Naive thymus-derived CD8-positive, alpha-beta T cell (primary cell): ENCODE measurements at regions not wholly inside any gene's neighbourhood (a gene's known extent, or its start where the extent isn't known, plus 50 kb on each side); places are given as distances from the start of the nearest gene placed in this dataset.

Source experiments
- ATAC-seq, 2 donors: fragments of 150-1000 bp; cut with Tn5 transposase in 1 of 2; sonication (Bioruptor Pico), chemical (Tn5 transposase) in 1 of 2; 1 replicate in 1 of 2; 2 replicates in 1 of 2; pipeline ENCODE4 v1.10.0; 2021; ENCODE audit warnings: mild to moderate bottlenecking in 2 of 2, moderate library complexity in 2 of 2
- POLR2A ChIA-PET: fragments of 350-600 bp; sonication (Branson Sonifier 250); formaldehyde crosslinking; loops from one replicate; lab custom pipeline; 2021; ENCODE audit warnings: antibody characterized with exemption; lab: Charles Lee
- DNase-seq, 10 donors: peaks; one replicate each; pipeline versions ENCODE4 v3.0.0 to v3.0.0-alpha.2; 2020 to 2022
- H3K27ac Mint-ChIP-seq, 10 donors: one replicate each; pipeline ENCODE4 v1.8.0; 2020 to 2022; ENCODE audit warnings: mild to moderate bottlenecking in 10 of 10, mixed read lengths in 10 of 10, moderate library complexity in 4 of 10, inconsistent platforms in 1 of 10
- H3K27me3 Mint-ChIP-seq, 5 donors: one replicate each; pipeline ENCODE4 v1.8.0; 2021 to 2022; ENCODE audit warnings: mixed read lengths in 5 of 5
- H3K36me3 Mint-ChIP-seq, 3 donors: one replicate each; pipeline ENCODE4 v1.8.0; 2020 to 2022; ENCODE audit warnings: mixed read lengths in 3 of 3, mild to moderate bottlenecking in 2 of 3, inconsistent platforms in 1 of 3
- H3K4me1 Mint-ChIP-seq, 4 donors: one replicate each; pipeline ENCODE4 v1.8.0; 2021 to 2022; ENCODE audit warnings: mixed read lengths in 4 of 4
- H3K4me3 Mint-ChIP-seq, 10 donors: one replicate each; pipeline ENCODE4 v1.8.0; 2020 to 2022; ENCODE audit warnings: mild to moderate bottlenecking in 10 of 10, mixed read lengths in 10 of 10, moderate library complexity in 6 of 10, inconsistent platforms in 1 of 10
- H3K9me3 Mint-ChIP-seq, 9 donors: one replicate each; pipeline ENCODE4 v1.8.0; 2020 to 2022; ENCODE audit warnings: mixed read lengths in 9 of 9, mild to moderate bottlenecking in 3 of 9, inconsistent platforms in 1 of 9, moderate library complexity in 1 of 9

GRCh38 chr11:11170352-11171084 lies 182.5 kb downstream of the CSNK2A3 start:
- Mint-ChIP-seq H3K36me3 (no peaks in the 10 kb centered on the region), H3K4me1 (peaks cover 9 to 11% (median 11%) of the 10 kb centered on the region in 4 donors), H3K27ac (no peak overlapping the region), H3K9me3 (peaks cover 0 to 4% (median 0%) of the 10 kb centered on the region in 9 donors), H3K4me3 (no peak overlapping the region), H3K27me3 (peaks cover 0 to 6% (median 2%) of the 10 kb centered on the region in 5 donors)
- DNase-seq (no peak), ATAC-seq (no peak)
- POLR2A ChIA-PET: interaction anchor here (0.5 kb wide), 1 partner anchor 1160 kb away, joined by 4 read pairs; no protein-coding TSS in a partner anchor

GRCh38 chr11:11169715-11170351 lies 183.2 kb downstream of the CSNK2A3 start:
- no peak for ATAC-seq
- no peaks in the 10 kb centered on the region for H3K36me3 Mint-ChIP-seq
- peaks cover 9 to 11% (median 11%) of the 10 kb centered on the region in 4 donors for H3K4me1 Mint-ChIP-seq
- peaks cover 0 to 4% (median 0%) of the 10 kb centered on the region in 5 donors for H3K27me3 Mint-ChIP-seq
- POLR2A ChIA-PET: no interaction called here
- no peak overlapping the region for H3K4me3 Mint-ChIP-seq
- DNase-seq: no peak
- no peaks in the 10 kb centered on the region for H3K9me3 Mint-ChIP-seq
- H3K27ac Mint-ChIP-seq: no peak overlapping the region

DNA sequence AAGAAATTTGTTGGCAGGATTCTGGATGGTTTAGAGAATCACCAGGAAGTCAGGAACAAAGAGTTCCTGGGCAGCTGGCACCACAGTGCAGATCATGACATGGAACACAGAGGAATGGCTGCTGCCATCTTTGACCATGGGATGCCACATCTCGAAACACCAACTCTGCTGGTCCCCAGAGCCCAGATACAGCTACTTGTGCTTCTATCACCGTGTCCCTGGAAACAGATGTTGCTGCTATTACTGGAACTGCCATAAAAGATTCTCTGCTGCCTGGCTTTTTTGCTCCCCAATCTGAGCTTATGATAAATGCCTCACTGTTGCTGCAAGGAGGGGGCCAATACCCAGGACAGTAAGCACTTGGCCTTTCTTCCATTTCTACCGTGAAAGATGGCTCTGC lies 185.2 kb downstream of the CSNK2A3 start:
- no peaks in the 10 kb centered on the region for H3K36me3 Mint-ChIP-seq
- H3K27ac Mint-ChIP-seq: no peak overlapping the region
- no peak overlapping the region for H3K4me3 Mint-ChIP-seq
- peaks cover 9 to 11% (median 11%) of the 10 kb centered on the region in 4 donors for H3K4me1 Mint-ChIP-seq
- H3K9me3 Mint-ChIP-seq: no peaks in the 10 kb centered on the region
- POLR2A ChIA-PET: no interaction called here
- peaks cover 0 to 4% (median 2%) of the 10 kb centered on the region in 5 donors for H3K27me3 Mint-ChIP-seq
- no peak for DNase-seq
- no peak for ATAC-seq

DNA sequence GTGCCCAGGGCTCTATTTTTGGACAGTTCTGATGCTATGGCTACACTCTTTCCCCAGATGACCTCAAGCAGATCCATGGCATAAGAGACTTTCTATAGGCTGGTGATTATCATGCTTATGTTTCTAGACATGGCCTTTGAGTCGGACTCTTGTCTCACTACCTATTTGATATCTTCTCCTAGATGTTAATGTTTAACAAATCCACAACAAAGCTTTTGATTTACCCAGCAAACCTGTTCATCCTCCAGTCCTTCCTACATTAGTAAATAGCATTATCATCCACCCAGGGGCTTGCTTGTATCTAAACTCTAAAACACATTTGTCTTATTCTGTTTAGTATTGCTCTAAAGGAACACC lies 188.7 kb downstream of the CSNK2A3 start:
- H3K9me3 Mint-ChIP-seq: peaks cover 0 to 4% (median 0%) of the 10 kb centered on the region in 9 donors
- no peaks in the 10 kb centered on the region for H3K36me3 Mint-ChIP-seq
- no peak overlapping the region for H3K4me3 Mint-ChIP-seq
- DNase-seq (no peak), ATAC-seq (no peak)
- POLR2A ChIA-PET: no interaction called here
- H3K27ac Mint-ChIP-seq: no peak overlapping the region
- H3K27me3 Mint-ChIP-seq: peaks cover 0 to 4% (median 2%) of the 10 kb centered on the region in 5 donors
- no peaks in the 10 kb centered on the region for H3K4me1 Mint-ChIP-seq

DNA sequence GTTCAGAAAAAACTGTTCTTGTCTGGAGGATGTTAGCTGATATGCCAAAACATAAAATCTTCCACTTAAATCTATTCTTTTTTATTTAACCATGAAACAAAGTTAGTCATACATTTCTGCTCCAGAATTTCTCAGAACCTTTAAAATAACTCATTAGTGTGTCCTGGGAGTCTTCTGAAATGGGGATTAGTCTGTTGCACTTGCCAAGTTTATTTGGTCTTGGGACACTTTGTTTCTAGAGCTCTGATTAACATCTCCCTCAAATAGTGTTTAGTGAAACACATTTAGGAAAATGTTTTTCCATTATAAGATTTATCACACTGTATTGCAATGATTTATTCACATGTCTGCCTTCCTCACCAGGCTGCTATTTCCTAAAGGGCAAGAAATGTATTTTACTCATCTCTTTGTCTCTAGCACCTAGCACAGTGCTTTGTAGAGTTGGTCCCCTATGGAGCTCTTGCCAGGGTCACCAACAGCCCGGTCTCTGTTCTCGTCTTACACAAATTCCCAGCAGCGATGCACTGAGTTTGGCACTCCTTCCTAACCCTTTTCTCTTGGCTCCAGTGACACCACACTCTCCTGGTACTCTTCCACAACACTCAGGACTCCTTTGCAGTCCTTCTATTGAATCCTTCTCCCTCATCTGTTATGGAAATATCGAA lies 189.2 kb downstream of the CSNK2A3 start:
- Mint-ChIP-seq H3K4me1 (no peaks in the 10 kb centered on the region), H3K27ac (no peak overlapping the region), H3K9me3 (peaks cover 0 to 4% (median 0%) of the 10 kb centered on the region in 9 donors), H3K4me3 (no peak overlapping the region), H3K36me3 (no peaks in the 10 kb centered on the region), H3K27me3 (peaks cover 0 to 4% (median 2%) of the 10 kb centered on the region in 5 donors)
- ATAC-seq (no peak), DNase-seq (no peak)
- POLR2A ChIA-PET: interaction anchor here (1.5 kb wide), 1 partner anchor 127 kb away, joined by 3 read pairs; no protein-coding TSS in a partner anchor

- POLR2A ChIA-PET: interaction anchor here (1.5 kb wide), 1 partner anchor 126 kb away, joined by 3 read pairs; no protein-coding TSS in a partner anchor
- H3K27ac Mint-ChIP-seq: no peak overlapping the region
- no peaks in the 10 kb centered on the region for H3K36me3 Mint-ChIP-seq
- H3K4me3 Mint-ChIP-seq: no peak overlapping the region
- peaks cover 0 to 3% (median 2%) of the 10 kb centered on the region in 5 donors for H3K27me3 Mint-ChIP-seq
- no peaks in the 10 kb centered on the region for H3K4me1 Mint-ChIP-seq
- ATAC-seq (no peak), DNase-seq (no peak)
- peaks cover 0 to 4% (median 0%) of the 10 kb centered on the region in 9 donors for H3K9me3 Mint-ChIP-seq
Observed at GRCh38 chr11:11163236-11163635, 189.8 kb downstream of the CSNK2A3 start.

- POLR2A ChIA-PET: interaction anchor here (1.0 to 3.2 kb wide), 6 partner anchors 17 to 223 kb away, joined by 3 to 22 read pairs (median 4); no protein-coding TSS in a partner anchor
- H3K36me3 Mint-ChIP-seq: peaks cover 0 to 9% (median 0%) of the 10 kb centered on the region in 3 donors
- ATAC-seq (peak; percentile 74 to 84), DNase-seq (peak; percentile 48 to 87 (median 58))
- H3K9me3 Mint-ChIP-seq: peaks cover 0 to 4% (median 0%) of the 10 kb centered on the region in 9 donors
- peak overlapping the region; percentile 63 to 98 (median 92) for H3K27ac Mint-ChIP-seq
- peak overlapping the region in 3 of 10 donors; percentile 73 to 87 (median 83) for H3K4me3 Mint-ChIP-seq
- H3K4me1 Mint-ChIP-seq: peaks cover 9 to 43% (median 22%) of the 10 kb centered on the region in 4 donors
- H3K27me3 Mint-ChIP-seq: peaks cover 0 to 1% (median 0%) of the 10 kb centered on the region in 5 donors
Observed at GRCh38 chr11:11157185-11157584, 195.9 kb downstream of the CSNK2A3 start.

- POLR2A ChIA-PET: interaction anchor here (0.5 to 1.6 kb wide), 6 partner anchors 10 to 362 kb away, joined by 3 to 9 read pairs (median 4); no protein-coding TSS in a partner anchor
- DNase-seq (peak; percentile 17 to 74 (median 40)), ATAC-seq (peak; percentile 71 to 73)
- Mint-ChIP-seq H3K4me1 (peaks cover 9 to 52% (median 25%) of the 10 kb centered on the region in 4 donors), H3K4me3 (peak overlapping the region; percentile 69 to 88 (median 79)), H3K27me3 (no peaks in the 10 kb centered on the region), H3K9me3 (peaks cover 0 to 4% (median 0%) of the 10 kb centered on the region in 9 donors), H3K27ac (peak overlapping the region; percentile 63 to 98 (median 92)), H3K36me3 (peaks cover 0 to 9% (median 0%) of the 10 kb centered on the region in 3 donors)
Observed at GRCh38 chr11:11155962-11156815, 196.9 kb downstream of the CSNK2A3 start.

- peak overlapping the region in 7 of 10 donors; percentile 20 to 98 (median 45) for H3K27ac Mint-ChIP-seq
Observed at GRCh38 chr11:11152877-11153276, 200.2 kb downstream of the CSNK2A3 start.

DNA sequence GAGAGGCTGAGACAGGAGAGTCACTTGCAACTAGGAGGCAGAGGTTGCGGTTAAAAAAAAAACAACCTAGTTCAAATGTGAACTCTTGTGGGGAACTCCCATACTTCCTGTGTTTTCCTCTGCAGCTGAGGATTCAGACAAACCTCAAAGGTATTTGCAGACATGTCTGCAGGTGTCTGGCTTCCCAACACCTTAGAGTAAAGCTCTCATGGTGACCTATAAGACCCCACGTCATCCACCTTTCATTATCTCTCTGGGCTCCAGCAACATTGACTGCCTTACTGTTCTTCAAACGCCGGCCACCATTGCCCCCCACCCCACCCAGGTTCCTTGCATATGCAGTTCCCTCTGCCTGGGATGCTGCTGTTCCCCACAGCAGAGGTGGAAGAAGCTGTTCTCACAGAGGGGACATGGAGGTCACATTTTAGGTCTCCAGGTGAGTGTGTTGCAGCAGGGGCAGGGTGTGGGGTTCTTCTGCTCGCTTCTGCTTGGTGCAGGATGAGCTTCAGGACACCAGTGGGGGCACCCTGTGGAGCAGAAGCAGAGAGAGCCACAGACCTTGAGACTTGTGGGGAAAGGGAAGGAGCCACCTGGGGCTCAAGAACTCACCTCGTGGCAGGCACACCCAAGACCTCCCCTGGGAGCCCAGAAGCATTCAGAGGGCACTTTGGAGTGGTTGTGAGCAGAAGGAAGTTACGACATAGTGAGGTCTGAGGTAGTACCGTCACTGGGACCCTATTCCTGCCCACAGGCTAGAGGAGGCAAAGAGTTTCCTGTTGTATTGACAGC lies 203.2 kb downstream of the CSNK2A3 start:
- Mint-ChIP-seq H3K27me3 (no peaks in the 10 kb centered on the region), H3K4me1 (peaks cover 33 to 67% (median 51%) of the 10 kb centered on the region in 4 donors), H3K27ac (peak overlapping the region; percentile 90 to 99 (median 97)), H3K36me3 (peaks cover 0 to 12% (median 0%) of the 10 kb centered on the region in 3 donors), H3K4me3 (peak overlapping the region; percentile 55 to 85 (median 78)), H3K9me3 (peaks cover 0 to 7% (median 0%) of the 10 kb centered on the region in 9 donors)
- POLR2A ChIA-PET: interaction anchor here (0.7 to 2.9 kb wide), 5 partner anchors 11 to 342 kb away, joined by 3 to 25 read pairs (median 4); partner anchors contain the start of genes EIF4G2 and ZBED5
- ATAC-seq (peak; percentile 84 to 87), DNase-seq (peak; percentile 11 to 86 (median 70))

More at GRCh38 chr11:11152877-11153276, 200.2 kb downstream of the CSNK2A3 start:
- POLR2A ChIA-PET: no interaction called here
- Mint-ChIP-seq H3K4me1 (peaks cover 32 to 84% (median 58%) of the 10 kb centered on the region in 4 donors), H3K4me3 (no peak overlapping the region), H3K9me3 (peaks cover 0 to 2% (median 0%) of the 10 kb centered on the region in 9 donors), H3K36me3 (peaks cover 0 to 12% (median 0%) of the 10 kb centered on the region in 3 donors), H3K27me3 (no peaks in the 10 kb centered on the region)
- ATAC-seq (no peak), DNase-seq (no peak)
